ENCODE measurements at regions not wholly inside any gene's neighbourhood (a gene's known extent, or its start where the extent isn't known, plus 50 kb on each side); places are given as distances from the start of the nearest gene placed in this dataset.
"Not testable (repeated sequence)": the region's sequence is repeated elsewhere in the genome, so short reads cannot be mapped to it uniquely, and the experiment has no call there.

DNA sequence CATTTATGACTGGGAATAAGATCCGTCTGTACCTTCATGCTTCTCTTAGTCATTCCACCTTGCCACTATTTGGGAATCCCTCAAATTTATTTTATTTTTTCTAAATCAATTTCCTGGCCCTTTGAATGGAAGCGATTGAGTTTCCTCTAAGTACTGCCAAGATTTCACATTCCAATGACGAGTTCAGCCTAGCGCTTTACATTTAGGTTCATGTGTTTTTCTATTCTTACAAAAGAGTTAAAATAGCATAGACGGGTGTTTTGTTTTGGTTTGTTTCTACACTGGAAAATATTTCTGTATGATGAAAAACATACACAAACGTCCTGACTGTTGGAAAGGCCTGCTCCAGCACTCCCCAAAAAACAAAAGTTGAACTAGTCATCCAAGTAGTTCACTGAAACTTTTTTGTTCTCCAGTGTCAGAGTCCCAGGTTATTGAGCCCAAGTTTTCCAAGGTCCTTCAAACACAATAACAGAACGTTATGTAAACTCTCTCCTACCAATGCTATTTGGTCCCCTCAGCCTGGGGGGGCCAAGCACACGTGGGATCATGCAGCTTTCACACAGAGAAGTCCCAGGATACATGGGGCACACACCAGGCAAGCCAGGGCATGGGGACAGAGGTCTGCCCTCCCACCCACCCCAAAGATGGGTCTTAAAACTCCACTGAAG is 74.8 kb upstream of the FOXN3 start:
- no peak for DNase-seq (ENCODE audit: low read depth, low spot score)

DNA sequence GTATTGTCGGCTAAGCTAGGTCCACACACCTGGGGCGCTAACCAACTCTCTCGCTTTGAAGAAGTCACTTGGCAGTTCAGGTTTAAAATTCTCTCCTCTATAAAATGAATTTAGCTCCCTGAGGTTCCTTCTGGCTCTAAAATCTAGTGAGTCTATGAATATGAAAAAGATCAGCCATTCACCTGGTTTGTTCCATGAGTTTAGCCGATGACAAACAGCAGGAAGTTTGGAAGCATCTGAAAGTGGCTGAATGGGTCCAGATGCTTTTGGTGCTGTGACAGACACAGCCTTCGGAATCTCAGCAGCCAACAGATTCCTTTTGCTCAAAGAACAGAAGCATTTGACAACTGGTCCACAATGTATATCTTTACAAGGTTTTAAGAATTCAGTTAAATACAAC is 73.4 kb upstream of the FOXN3 start:
- DNase-seq (ENCODE audit: low read depth, low spot score), result no peak

DNA sequence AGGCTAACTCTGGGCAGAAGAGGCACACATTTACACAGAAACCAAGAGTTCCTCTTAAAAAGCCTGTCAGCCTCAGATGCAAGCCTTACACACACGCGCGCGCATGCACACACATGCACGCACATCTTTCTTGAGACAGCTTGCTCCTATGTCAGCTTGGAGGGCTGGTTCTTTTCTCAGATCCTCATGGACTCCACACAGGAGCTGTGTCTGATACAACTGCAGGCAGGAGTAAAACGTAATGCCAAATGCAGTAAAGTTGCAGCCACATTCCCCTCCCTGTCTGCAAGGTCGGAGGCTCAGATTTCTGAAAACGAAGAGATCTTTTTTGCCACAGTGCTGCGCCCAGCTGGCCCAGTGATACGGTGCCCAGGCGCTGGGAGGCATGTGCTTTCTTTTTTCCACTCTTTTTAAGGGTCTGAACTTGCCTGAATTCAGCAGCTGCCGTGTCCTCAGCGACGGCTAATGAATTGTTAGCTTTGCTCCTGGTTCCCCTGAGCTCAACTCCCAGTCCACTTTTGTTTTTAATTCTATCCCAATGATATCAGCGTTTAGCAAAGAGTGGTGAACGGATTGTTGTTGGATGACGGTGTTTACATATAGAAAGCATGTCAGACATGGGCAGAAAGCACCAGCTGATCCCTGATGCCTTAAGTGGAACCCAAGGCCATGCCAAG is 72.9 kb upstream of the FOXN3 start:
- no peak for DNase-seq (ENCODE audit: low read depth, low spot score)

DNA sequence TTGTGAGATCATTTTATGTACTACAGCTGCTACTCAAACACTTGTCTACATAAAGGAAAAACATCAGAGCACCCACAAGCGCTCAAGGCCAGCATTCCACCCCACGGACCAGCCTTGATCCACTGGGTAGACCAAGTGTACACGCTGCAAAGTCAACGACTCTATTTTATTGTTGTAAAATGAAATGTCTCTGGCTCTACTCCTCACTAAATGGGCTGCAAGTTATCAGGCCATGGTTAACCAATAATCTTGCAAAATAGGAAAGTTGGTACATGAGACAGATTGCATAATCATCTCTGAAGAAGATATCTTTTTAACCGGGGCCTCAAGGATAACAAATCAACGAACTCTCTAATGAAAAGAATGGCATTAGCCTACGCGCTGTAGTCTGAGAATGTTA is 69.9 kb upstream of the FOXN3 start:
- no peak for DNase-seq (ENCODE audit: low read depth, low spot score)

DNA sequence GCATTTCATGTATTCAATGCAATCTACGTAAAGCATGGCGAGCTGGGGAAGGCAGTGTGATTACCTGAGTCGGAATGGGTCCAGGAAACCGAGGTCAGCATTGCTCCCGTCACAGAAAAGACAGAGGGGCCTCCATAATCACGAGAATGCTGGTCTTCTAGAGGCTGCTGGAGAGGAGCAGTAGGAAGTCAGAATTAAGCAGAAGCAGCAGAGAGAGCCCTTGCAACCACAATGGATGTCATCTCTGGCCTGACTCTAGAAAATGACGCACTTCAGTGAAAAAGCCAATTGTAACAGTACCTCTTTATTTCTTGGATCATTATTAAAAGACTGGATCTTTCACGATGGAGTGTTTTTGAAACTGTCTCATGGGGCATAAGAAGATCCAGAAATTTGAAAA is 69.5 kb upstream of the FOXN3 start:
- no peak for DNase-seq (ENCODE audit: low read depth, low spot score)

DNA sequence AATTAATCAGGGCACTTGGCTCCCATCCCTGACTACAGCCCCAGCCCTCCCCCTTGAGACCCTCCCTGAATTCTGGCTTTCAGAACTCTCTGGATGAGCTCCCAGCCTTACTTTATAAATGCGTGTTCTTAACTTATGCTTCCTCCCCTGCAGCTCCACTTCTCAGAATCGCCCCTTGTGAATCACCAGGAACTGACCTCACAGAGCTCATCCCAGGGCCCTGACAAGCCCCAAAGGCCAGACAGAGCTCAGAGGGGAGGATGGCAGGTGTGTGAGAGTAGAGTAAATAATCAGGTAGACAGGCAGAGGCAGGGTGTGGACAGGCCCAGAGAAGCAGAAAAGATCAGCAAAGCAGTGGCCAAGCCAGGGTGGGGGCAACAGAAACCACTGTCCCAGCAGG is 68.2 kb upstream of the FOXN3 start:
- DNase-seq (ENCODE audit: low read depth, low spot score), result no peak

DNA sequence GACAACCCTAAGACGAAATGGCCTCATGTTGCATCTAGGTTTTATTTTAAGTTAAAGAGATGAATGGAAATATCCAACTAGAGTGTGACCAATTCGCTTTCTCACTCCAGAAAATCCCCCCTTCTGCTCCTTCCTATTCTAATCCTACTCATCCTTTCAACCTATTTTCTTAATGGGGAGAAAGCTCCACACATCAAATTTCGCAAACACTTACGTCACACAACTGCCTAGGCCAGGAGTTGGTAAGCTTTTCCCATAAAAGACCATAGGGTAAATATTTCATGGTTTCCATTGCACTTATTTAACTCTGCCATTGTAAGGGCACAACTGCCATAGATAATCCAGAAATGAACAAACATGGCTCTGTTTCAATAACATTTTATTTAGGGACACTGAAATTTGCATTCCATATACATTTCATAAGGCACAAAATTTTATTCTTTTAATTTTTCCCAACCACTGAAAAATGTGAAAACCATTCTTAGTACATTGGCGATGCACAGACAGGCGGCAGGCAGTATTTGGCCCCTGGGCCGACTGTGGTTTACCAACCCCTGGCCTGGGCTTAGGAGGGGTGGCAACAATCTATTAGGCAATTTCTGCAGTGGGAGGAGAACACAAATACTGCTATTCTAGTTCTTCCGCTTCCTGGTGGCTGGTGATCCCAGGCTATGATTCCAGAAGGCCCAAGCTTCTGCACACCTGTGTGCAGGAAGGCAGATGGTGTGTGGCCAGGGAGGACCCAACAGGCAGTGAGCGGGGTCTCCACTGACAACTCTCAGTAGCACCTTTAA is 67.2 kb upstream of the FOXN3 start:
- no peak for DNase-seq (ENCODE audit: low read depth, low spot score)

DNA sequence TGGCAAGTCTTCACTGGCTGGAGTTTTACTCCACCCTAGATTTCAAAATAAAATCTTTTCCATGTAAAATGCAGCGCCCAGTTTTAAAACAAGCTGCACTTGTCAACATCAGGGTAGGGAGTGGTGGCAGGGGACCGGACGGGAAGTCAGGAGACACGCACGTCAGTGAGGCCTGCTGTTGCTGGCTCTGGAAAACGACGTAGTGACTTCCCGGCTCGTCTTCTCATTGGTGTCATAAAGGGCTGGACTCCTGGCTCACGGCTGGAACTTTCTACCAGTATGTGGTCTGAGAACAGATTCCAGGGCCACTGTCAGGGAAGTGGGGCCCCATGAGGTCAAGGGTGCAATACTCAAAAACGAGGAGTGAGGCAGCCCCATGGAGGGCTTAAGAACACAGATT is 64.2 kb upstream of the FOXN3 start:
- DNase-seq (ENCODE audit: low read depth, low spot score), result no peak

DNA sequence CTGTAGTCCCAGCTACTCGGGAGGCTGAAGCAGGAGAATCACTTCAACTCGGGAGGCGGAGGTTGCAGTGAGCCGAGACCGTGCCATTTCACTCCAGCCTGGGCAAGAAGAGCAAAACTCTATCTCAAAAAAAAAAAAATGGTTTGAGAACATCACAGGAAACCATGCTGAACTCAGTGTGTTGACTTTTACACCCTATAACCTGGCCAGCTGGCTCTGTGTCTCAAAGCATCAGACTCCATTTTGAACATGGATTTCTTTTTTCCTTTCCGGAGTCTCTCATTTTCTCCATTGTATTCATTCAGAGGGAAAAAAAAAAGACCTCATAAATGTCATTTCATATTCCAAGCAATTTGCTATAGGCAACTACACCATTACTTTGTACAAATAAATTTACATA is 63.2 kb upstream of the FOXN3 start:
- no peak for DNase-seq (ENCODE audit: low read depth, low spot score)

DNA sequence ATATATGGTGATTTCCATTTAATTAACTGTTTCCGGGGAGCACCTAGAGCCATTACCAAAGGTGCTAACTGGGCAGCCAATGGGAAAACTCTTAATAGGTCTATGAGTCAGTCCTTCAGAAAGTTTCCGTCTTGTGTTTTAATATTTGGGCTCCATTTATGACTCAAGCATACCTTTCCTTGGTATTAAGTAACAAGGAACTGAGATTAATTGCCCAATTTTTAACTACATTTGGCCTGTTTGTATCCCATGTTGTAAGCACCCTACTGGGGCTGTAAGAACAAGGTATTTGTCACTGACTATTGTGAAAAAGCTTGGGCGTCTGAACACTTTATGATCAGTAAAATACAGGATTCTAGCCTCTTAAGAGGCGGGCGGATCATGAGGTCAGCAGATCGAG is 62.8 kb upstream of the FOXN3 start:
- DNase-seq (ENCODE audit: low read depth, low spot score), result no peak

DNA sequence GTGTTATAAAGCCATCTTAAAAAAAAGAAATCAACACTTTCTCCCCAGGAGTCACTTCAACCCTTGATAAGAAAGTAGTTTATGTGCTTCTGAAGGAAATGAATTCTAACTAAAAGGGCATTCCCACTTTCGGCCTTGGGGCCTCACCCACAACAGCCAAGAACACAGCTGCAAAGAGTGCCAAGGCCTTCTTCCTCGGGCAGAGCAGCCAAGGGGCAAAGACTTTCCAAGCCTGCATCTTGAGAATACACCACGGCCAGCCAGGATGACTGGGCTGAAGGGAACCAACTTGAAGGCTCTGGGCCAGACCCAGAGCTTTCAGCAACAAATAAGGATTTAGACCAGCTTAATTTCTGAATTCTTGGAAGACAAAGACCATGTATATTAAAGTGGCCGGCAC is 60.4 kb upstream of the FOXN3 start:
- no peak for DNase-seq (ENCODE audit: low read depth, low spot score)

DNA sequence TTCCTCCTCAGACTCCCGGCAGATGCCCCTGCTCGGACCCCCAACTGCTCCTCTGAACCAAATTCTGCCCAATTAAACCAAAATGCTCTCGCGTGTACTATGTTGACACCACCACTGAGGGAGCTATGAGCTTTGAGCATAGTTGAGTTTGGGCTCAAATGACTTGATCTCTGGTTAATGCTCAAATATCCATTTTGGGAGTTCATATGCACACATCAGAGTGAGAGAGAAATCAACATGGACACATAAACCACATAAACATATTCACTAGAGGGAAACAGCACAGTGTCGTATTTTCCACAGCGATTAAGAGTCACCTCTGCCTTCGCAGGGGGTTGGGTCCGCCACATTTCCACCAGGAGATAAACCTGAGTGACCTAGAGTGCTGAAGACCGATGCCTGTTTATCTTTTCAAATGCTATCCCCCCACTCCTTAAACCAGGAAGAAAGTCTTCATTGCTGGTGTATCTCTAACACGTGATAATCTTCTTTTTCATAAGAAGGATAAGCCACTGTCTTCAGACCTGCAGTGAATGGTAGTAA is 59.4 kb upstream of the FOXN3 start:
- no peak for DNase-seq (ENCODE audit: low read depth, low spot score)

DNA sequence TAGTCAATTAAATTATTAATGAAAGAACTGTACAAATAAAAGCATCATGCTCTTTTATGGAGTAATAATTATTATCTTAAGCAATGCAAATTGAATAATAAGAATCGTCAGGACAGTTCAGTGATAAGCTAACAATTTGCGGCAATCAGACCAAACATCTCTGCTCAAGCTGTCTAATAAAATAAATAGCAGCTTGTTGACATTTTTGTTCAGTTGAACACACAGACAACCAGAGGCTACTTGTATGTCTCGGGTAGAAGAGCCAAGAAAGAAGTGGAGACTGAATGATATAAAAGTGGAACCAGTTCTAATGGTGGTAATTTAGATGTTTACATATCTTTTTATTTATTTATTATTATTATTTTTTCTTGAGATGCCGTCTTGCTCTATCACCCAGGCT is 57.4 kb upstream of the FOXN3 start:
- no peak for DNase-seq (ENCODE audit: low read depth, low spot score)

DNA sequence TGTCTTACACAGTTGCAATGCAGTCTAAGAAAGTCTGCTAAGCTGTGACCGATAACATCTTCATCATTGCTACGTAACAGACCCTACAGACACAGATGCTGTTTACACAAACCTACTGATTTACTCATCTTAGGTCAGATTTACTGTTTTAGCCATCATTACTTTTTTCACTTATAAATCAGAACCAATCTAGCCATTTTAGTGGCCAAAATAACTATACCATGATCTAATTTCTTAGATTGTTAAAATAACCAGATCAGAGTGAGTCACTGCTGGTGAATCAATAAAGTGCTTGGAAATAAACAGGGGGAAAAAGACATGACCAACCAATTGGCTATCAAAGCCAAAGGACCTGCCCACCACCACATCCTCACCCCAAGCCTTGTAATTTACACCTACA is 57.0 kb upstream of the FOXN3 start:
- DNase-seq (ENCODE audit: low read depth, low spot score), result no peak

DNA sequence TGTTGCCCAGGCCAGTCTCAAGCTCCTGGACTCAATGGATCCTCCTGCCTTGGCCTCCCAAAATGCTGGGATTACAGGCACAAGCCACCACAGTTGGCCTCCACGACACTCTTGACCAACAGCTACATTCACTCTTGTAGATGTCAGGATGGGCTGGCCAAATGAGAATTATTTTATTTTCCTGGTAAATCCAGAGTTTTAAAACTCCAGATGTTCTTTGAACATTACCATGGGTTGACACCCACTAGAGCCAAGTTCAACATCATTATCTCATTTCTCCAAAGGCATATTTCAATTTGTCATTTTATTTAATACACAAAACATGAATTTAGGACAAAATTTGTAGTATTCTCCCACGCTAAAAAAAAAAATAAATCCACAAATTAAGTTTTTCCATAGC is 56.5 kb upstream of the FOXN3 start:
- no peak for DNase-seq (ENCODE audit: low read depth, low spot score)

DNA sequence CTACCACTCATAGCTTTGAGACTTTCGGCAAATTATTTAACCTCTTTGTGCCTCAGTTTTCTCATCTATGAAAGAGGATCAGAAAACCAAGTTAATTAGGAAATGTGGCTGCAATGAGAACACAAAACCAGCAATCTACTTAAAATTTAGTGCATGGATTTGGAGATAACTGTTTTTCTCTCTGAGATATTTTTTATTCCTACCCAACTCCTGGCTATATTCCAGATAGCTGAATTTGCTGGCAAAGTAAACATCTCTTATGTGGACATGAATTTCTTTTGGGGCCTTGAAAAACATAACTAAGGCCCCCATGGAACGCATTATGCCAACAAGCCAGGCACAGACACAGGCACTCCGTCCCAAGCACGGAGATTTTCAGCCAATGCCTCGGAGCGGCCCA is 53.4 kb upstream of the FOXN3 start:
- no peak for DNase-seq (ENCODE audit: low read depth, low spot score)

DNA sequence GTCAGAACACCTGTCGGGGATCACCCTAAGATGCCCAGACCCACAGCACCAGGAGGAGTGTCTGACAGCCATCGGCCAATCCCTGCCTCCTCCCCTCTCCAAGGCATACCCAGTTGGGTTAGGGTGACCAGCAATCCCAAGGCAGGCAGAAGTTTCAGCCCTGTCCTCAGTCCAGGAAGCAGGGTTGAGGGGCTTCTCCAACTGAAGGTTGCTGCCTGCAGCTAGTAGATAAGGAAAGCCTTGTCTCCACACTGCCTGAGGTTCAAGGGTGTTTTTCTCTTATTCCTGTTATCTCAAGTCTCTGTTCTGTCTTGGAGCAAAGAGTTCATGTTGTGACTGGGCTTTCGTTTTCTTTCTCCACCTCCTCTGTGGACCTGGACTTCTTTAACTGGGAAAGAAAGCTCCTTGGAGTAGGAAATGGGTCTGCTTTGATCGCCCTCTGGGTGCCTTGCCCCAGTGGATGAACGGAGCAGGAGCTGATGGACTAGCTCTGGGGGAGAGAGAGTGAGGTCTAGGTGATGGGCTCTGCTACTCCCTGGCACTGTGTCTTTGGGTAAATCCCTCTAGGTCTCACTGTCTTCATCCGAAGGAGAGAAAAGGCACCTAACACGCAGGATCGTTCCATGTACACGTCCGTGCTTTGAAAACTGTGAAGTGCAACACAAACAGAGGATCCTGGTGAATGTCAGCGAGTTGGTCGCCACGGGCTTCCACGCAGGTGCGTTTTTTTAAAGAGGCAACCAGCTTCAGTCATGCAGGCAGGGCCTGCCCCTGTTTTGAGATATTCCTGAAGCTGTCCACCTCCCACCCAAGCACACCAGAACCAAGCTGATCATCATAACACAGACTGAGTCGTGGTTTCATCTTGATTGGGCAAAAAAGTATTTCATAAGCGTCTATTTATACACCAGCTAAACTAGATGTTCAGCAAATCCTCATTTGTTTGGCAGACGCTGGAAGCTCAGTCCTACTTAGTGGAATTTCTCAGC is 52.5 kb upstream of the FOXN3 start:
- no peak for DNase-seq (ENCODE audit: low read depth, low spot score)

DNA sequence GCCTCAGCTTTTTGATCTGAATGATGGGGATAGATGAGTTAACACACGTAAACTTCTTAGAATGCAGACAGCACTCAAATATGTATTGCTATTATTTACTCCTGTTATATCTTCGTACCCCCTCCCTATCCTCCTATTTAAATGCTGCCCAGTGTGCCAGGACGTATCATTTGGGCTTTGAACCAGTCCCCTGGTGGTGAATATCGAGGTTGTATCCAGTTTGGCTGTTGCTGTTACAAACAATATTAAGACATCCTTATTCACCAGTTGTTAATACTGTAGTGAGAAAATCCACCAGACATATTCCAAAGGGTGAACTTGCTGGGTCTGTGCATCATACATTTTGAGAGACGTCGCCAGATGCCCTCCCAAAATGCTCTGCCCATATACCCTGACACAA is 51.5 kb upstream of the FOXN3 start:
- DNase-seq (ENCODE audit: low read depth, low spot score), result no peak

DNA sequence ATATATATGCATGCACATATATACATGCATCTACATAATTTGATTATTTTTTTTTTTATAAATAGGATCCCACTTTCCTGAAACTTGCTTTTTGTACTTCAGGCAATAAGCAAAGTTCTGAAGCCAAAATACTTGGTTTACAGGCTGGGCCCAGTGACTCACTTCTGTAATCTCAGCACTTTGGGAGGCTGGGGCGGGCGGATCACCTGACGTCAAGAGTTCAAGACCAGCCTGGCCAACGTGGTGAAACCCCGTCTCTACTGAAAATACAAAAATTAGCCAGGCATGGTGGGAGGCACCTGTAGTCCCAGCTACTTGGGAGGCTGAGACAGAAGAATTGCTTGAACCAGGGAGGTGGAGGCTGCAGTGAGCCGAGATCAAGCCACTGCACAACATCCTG is 51.0 kb upstream of the FOXN3 start:
- not testable (repeated sequence) for DNase-seq (ENCODE audit: low read depth, low spot score)

DNA sequence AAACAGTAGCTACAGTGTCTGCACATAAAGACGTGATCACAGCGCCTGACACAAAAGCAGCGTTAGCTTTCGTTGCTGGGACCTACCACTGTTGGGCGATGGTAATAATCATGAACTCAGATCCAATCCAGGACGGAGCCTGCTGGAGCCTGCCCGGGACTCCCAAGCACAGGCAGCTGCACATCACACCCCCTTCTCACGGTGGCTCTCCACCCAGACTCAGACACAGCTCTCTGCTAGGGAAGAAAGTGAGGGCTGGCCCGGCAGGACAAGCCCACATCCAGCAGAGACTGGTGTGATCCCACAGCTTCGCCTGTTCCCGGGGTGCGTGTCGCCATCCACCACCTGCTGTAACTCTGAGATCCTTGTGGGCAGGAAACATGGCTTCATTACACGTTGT is 49.9 kb upstream of the FOXN3 start:
- DNase-seq (ENCODE audit: low read depth, low spot score), result no peak
